OCI-LY7 (cell line): ENCODE measurements at regions not wholly inside any gene's neighbourhood (a gene's known extent, or its start where the extent isn't known, plus 50 kb on each side); places are given as distances from the start of the nearest gene placed in this dataset.

Source experiments
- BruUV-seq: library from RNA; stranded (reverse); fragments of 400-500 nt; replicated peaks from 2 replicates; lab custom pipeline; 2021; lab: Mats Ljungman, UMichigan
- CTCF ChIA-PET: fragments of 300-600 bp; sonication (Branson Sonifier 250); formaldehyde crosslinking; loops from one replicate; lab custom pipeline; 2022; ENCODE audit warnings: antibody characterized with exemption; ENCODE audit not compliant: unreplicated experiment; lab: Charles Lee
- POLR2A ChIA-PET: fragments of 300-600 bp; sonication (Branson Sonifier 250); formaldehyde crosslinking; loops from one replicate; lab custom pipeline; 2022; ENCODE audit warnings: antibody characterized with exemption; lab: Charles Lee
- DNase-seq: peaks from one replicate; pipeline ENCODE4 v3.0.0-alpha.2; 2015; ENCODE audit warnings: low spot score
- H2AFZ ChIP-seq: fragments of 200-600 bp; sonication (generic), shearing (Covaris generic); 2 replicates; pipeline ENCODE4 v1.6.1; 2014; ENCODE audit warnings: mild to moderate bottlenecking, antibody characterized with exemption, low read length, moderate library complexity
- H3K27ac ChIP-seq: fragments of 200-600 bp; sonication (generic); 2 replicates; pipeline ENCODE4 v1.5.1; 2014; ENCODE audit warnings: mixed run types, low read depth, mild to moderate bottlenecking, moderate library complexity, low read length, inconsistent platforms; ENCODE audit not compliant: poor library complexity, severe bottlenecking
- H3K36me3 ChIP-seq: fragments of 200-600 bp; sonication (generic); 2 replicates; pipeline ENCODE4 v1.6.1; 2014; ENCODE audit warnings: mild to moderate bottlenecking, antibody characterized with exemption, low read length, moderate library complexity, mixed read lengths; ENCODE audit not compliant: insufficient read depth
- H3K4me1 ChIP-seq: fragments of 200-600 bp; sonication (generic); 2 replicates; pipeline ENCODE4 v1.5.1; 2014; ENCODE audit warnings: mild to moderate bottlenecking, low read length; ENCODE audit not compliant: insufficient read depth, poor library complexity, severe bottlenecking
- H3K4me2 ChIP-seq: fragments of 200-600 bp; sonication (generic); 2 replicates; pipeline ENCODE4 v1.6.1; 2014; ENCODE audit warnings: mild to moderate bottlenecking, low read length
- H3K4me3 ChIP-seq: fragments of 200-600 bp; sonication (generic); 2 replicates; pipeline ENCODE4 v1.5.1; 2014; ENCODE audit warnings: mild to moderate bottlenecking, low read depth, low read length; ENCODE audit not compliant: poor library complexity, severe bottlenecking
- H3K79me2 ChIP-seq: fragments of 200-600 bp; sonication (generic); 2 replicates; pipeline ENCODE4 v1.6.1; 2016; ENCODE audit warnings: low read depth, mild to moderate bottlenecking, low read length, moderate library complexity, mixed read lengths; ENCODE audit not compliant: insufficient read depth
- H3K9me2 ChIP-seq: fragments of 200-600 bp; sonication (generic); 2 replicates; pipeline ENCODE4 v1.6.1; 2016; ENCODE audit warnings: mild to moderate bottlenecking, low read length, mixed read lengths; ENCODE audit not compliant: insufficient read depth
- H3K9me3 ChIP-seq: fragments of 200-600 bp; sonication (generic); 2 replicates; pipeline ENCODE4 v1.6.1; 2014; ENCODE audit warnings: mild to moderate bottlenecking, mixed run types, low read length, mixed read lengths
- H4K20me1 ChIP-seq: fragments of 200-600 bp; sonication (generic); 2 replicates; pipeline ENCODE4 v1.6.1; 2014; ENCODE audit warnings: mild to moderate bottlenecking, antibody characterized with exemption, low read length, moderate library complexity, mixed read lengths; ENCODE audit not compliant: insufficient read depth
- EZH2phosphoT487 ChIP-seq: fragments of 200-600 bp; sonication (generic); IDR thresholded peaks from 2 replicates; pipeline ENCODE4 v1.6.1; 2018; ENCODE audit warnings: low read depth, borderline replicate concordance, mild to moderate bottlenecking, mixed run types, antibody characterized with exemption, low read length, moderate library complexity, mixed read lengths
- intact Hi-C: fragments of 100-400 bp; cut with micrococcal nuclease; formaldehyde crosslinking; loops from one replicate; pipeline ENCODE4 v1.10.0; 2022; ENCODE audit not compliant: unreplicated experiment
- TF ChIP-seq, protein P1 (sequence below): fragments of 200-600 bp; sonication (generic); conservative IDR thresholded peaks from 2 replicates; pipeline ENCODE4 v1.5.1; 2014; ENCODE audit warnings: mild to moderate bottlenecking, antibody characterized with exemption, low read length, moderate library complexity, mixed read lengths

DNA sequence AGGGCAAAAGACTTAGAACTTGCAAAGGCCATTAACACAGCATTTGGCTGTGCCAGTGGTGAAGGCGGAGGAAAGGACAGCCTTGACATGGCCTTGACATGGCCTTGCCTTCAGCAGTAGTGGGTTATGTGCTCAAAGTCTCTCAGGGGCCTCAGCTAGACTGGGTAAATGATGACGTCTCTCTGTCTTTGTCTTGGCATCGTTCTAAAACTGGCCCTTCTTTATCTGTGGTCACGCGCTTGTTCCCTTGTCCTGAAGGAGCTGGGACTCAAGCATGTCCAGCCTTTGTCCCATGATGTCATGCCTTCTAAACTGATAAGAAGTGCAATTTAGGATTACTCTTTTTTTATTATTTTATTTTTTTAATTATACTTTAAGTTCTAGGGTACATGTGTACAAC lies 88.7 kb upstream of the ATP10B start:
- Histone ChIP-seq H3K36me3 (no peaks in the 10 kb centered on the region), H3K9me3 (no peaks in the 10 kb centered on the region), H3K9me2 (no peaks in the 10 kb centered on the region), H3K27ac (no peak overlapping the region), H3K4me2 (no peak overlapping the region), H3K79me2 (no peaks in the 10 kb centered on the region), H3K4me3 (no peak overlapping the region), H4K20me1 (no peaks in the 10 kb centered on the region), H3K4me1 (no peaks in the 10 kb centered on the region), H2AFZ (no peak overlapping the region)
- POLR2A ChIA-PET = no interaction called here
- intact Hi-C loops = no loop called here
- no TSS peak for BruUV-seq
- TF ChIP-seq, protein P1, sequence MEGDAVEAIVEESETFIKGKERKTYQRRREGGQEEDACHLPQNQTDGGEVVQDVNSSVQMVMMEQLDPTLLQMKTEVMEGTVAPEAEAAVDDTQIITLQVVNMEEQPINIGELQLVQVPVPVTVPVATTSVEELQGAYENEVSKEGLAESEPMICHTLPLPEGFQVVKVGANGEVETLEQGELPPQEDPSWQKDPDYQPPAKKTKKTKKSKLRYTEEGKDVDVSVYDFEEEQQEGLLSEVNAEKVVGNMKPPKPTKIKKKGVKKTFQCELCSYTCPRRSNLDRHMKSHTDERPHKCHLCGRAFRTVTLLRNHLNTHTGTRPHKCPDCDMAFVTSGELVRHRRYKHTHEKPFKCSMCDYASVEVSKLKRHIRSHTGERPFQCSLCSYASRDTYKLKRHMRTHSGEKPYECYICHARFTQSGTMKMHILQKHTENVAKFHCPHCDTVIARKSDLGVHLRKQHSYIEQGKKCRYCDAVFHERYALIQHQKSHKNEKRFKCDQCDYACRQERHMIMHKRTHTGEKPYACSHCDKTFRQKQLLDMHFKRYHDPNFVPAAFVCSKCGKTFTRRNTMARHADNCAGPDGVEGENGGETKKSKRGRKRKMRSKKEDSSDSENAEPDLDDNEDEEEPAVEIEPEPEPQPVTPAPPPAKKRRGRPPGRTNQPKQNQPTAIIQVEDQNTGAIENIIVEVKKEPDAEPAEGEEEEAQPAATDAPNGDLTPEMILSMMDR = no peak
- no peak for TF ChIP-seq EZH2phosphoT487
- CTCF ChIA-PET = no interaction called here
- DNase-seq = no peak

DNA sequence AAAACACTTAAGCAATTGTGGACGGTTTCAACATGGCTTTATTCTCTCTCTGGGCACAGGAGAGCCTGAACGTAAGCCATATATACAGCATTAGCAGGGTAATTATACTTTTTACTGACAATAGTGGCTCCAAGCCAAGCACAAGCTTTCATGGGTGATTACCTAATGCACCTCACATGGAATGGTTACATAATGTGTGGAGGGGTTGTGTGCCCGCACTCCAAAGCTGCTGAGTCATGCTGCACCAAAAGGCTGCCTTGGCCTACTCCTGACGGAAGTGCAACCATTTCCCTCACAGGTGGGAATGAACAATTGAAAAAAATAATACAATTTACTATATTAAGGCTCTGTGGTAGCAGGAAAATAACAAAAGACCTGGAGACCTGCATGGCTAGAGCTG lies 86.5 kb upstream of the ATP10B start:
- Histone ChIP-seq H3K9me2 (no peaks in the 10 kb centered on the region), H4K20me1 (no peaks in the 10 kb centered on the region), H3K4me2 (no peak overlapping the region), H3K36me3 (no peaks in the 10 kb centered on the region), H3K4me3 (no peak overlapping the region), H2AFZ (no peak overlapping the region), H3K79me2 (no peaks in the 10 kb centered on the region), H3K9me3 (no peaks in the 10 kb centered on the region), H3K27ac (no peak overlapping the region), H3K4me1 (no peaks in the 10 kb centered on the region)
- ChIA-PET POLR2A (no interaction called here), CTCF (no interaction called here)
- TF ChIP-seq, protein P1 = no peak
- TF ChIP-seq EZH2phosphoT487 = no peak
- intact Hi-C loops = no loop called here
- no TSS peak for BruUV-seq
- DNase-seq = no peak

DNA sequence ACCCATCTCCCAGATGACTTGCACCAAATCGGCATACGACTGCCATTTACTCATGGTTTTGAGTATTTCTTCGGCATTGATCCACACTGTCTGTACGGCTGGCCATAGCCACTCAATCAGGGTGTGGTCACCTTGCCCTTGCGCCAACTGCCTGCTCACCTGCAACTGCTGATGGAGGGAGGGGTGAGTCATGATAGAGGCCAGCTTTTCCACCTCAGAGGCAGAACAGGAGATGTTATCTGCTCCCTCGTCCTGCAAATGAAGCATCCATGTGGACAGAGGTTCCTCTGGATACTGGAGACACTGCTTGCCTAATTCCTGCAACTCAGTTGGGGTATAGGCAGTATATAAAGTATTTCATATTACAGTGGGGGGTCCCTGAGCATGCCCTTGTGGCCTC lies 85.6 kb upstream of the ATP10B start:
- H4K20me1 ChIP-seq = no peaks in the 10 kb centered on the region
- H3K79me2 ChIP-seq = no peaks in the 10 kb centered on the region
- no peak overlapping the region for H3K4me3 ChIP-seq
- POLR2A ChIA-PET = no interaction called here
- BruUV-seq = no TSS peak
- H3K9me2 ChIP-seq = no peaks in the 10 kb centered on the region
- intact Hi-C loops = no loop called here
- no peak for DNase-seq
- no peak for TF ChIP-seq EZH2phosphoT487
- TF ChIP-seq, protein P1 = no peak
- H3K36me3 ChIP-seq = no peaks in the 10 kb centered on the region
- H3K4me1 ChIP-seq = no peaks in the 10 kb centered on the region
- H3K9me3 ChIP-seq = no peaks in the 10 kb centered on the region
- no peak overlapping the region for H3K27ac ChIP-seq
- H3K4me2 ChIP-seq = no peak overlapping the region
- H2AFZ ChIP-seq = no peak overlapping the region
- CTCF ChIA-PET = no interaction called here
